Kidney (tissue), 13 donors: ENCODE measurements at regions not wholly inside any gene's neighbourhood (a gene's known extent, or its start where the extent isn't known, plus 50 kb on each side); places are given as distances from the start of the nearest gene placed in this dataset.

Experiments used
- DNase-seq, 5 donors: peaks; one replicate each; pipeline ENCODE4 v3.0.0-alpha.2; 2013 to 2020
- FAIRE-seq: peaks from 2 replicates; lab custom pipeline; 2012; peaks lifted over from hg19 to GRCh38; lab: Jason Lieb, UNC
- H3K27ac ChIP-seq, 2 donors: one replicate each; pipeline ENCODE4 v1.7.0; 2013; ENCODE audit warnings: low read depth in 2 of 2, low read length in 2 of 2, inconsistent platforms in 1 of 2
- H3K27me3 ChIP-seq: one replicate; pipeline ENCODE4 v1.7.1; 2013; ENCODE audit warnings: low read length, inconsistent platforms; ENCODE audit not compliant: control insufficient read depth, insufficient read depth
- H3K36me3 ChIP-seq, 3 donors: one replicate each; pipeline versions ENCODE4 v1.7.0 to v1.7.1; 2013; ENCODE audit warnings: low read length in 3 of 3, control low read depth in 1 of 3, inconsistent platforms in 1 of 3; ENCODE audit not compliant: insufficient read depth in 3 of 3, control insufficient read depth in 2 of 3
- H3K4me1 ChIP-seq, 3 donors: one replicate each; pipeline versions ENCODE4 v1.7.0 to v1.7.1; 2013; ENCODE audit warnings: low read length in 3 of 3, inconsistent platforms in 1 of 3, low read depth in 1 of 3; ENCODE audit not compliant: control insufficient read depth in 2 of 3, insufficient read depth in 2 of 3
- H3K4me3 ChIP-seq, 3 donors: one replicate each; pipeline versions ENCODE4 v1.7.0 to v1.8.1; 2013; ENCODE audit warnings: low read length in 3 of 3, control low read depth in 1 of 3, inconsistent platforms in 1 of 3
- H3K9ac ChIP-seq, 3 donors: one replicate each; pipeline versions ENCODE4 v1.7.0 to v1.7.1; 2013; ENCODE audit warnings: low read length in 3 of 3, control low read depth in 1 of 3, inconsistent platforms in 1 of 3
- H3K9me3 ChIP-seq, 3 donors: one replicate each; pipeline versions ENCODE4 v1.7.0 to v1.7.1; 2013; ENCODE audit warnings: low read length in 3 of 3, control low read depth in 1 of 3, inconsistent platforms in 1 of 3; ENCODE audit not compliant: control insufficient read depth in 2 of 3, insufficient read depth in 1 of 3
- intact Hi-C: fragments of 100-400 bp; cut with DNase I; formaldehyde crosslinking; loops from one replicate; pipeline ENCODE4 v1.11.1; 2022
- TF ChIP-seq, protein P1 (sequence below): IDR thresholded peaks from 3 replicates; pipeline ENCODE4 v1.5.1; 2012; ENCODE audit warnings: mild to moderate bottlenecking, moderate library complexity, borderline replicate concordance; ENCODE audit not compliant: insufficient read depth; ENCODE audit errors: extremely low read depth
- donor health status: control.
- donor health status: control.
- donor health status: control.
- donor health status: control.
- donor health status: control.
- donor health status: DM: yes; HTN: yes; CAD: no.
- donor health status: Normal renal cell carcinoma (clear cell type).

DNA sequence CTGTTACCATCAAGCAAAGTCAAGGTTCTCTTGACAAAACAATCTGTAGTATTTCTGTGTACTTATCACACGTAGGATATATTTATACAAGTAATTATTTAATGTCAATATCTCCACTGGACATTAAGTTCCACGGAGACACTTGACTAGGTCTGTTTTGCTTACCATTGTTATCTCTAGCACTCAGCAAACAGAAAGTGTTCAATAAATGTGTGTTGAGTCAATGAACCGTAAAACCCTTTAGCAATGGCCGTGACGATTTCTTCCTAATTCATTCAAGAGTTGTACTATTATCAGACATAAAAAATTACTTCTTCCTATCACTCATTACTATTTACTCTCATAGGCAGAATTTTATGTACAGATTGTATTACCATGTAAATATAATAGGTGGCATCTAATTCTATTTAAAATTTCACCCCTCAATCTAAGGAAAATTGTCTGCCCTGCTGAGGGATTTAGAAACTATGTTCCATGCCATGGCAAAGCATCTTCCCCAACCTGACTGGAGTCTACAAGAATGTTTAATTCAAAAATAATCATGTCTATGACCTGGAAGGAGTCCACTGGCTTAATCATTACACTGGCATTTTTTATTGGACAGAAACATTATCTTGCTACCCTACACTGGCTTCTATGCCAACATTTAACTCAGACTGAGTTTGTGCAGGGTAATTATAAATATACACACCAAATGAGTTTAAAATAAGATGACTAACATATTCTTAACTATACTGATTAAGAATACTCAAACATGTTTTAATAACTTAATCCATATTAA lies 301.9 kb downstream of the ZEB2 start:
- no peaks in the 10 kb centered on the region for H3K27me3 ChIP-seq
- no peak overlapping the region for H3K4me3 ChIP-seq
- H3K9ac ChIP-seq, result no peak overlapping the region
- intact Hi-C loops, result no loop called here
- peaks cover 0 to 3% (median 0%) of the 10 kb centered on the region in 3 donors for H3K4me1 ChIP-seq
- FAIRE-seq, result no peak
- H3K36me3 ChIP-seq, result no peaks in the 10 kb centered on the region
- no peak for DNase-seq
- TF ChIP-seq, protein P1, sequence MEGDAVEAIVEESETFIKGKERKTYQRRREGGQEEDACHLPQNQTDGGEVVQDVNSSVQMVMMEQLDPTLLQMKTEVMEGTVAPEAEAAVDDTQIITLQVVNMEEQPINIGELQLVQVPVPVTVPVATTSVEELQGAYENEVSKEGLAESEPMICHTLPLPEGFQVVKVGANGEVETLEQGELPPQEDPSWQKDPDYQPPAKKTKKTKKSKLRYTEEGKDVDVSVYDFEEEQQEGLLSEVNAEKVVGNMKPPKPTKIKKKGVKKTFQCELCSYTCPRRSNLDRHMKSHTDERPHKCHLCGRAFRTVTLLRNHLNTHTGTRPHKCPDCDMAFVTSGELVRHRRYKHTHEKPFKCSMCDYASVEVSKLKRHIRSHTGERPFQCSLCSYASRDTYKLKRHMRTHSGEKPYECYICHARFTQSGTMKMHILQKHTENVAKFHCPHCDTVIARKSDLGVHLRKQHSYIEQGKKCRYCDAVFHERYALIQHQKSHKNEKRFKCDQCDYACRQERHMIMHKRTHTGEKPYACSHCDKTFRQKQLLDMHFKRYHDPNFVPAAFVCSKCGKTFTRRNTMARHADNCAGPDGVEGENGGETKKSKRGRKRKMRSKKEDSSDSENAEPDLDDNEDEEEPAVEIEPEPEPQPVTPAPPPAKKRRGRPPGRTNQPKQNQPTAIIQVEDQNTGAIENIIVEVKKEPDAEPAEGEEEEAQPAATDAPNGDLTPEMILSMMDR, result no peak
- H3K9me3 ChIP-seq, result no peaks in the 10 kb centered on the region
- H3K27ac ChIP-seq, result no peak overlapping the region

DNA sequence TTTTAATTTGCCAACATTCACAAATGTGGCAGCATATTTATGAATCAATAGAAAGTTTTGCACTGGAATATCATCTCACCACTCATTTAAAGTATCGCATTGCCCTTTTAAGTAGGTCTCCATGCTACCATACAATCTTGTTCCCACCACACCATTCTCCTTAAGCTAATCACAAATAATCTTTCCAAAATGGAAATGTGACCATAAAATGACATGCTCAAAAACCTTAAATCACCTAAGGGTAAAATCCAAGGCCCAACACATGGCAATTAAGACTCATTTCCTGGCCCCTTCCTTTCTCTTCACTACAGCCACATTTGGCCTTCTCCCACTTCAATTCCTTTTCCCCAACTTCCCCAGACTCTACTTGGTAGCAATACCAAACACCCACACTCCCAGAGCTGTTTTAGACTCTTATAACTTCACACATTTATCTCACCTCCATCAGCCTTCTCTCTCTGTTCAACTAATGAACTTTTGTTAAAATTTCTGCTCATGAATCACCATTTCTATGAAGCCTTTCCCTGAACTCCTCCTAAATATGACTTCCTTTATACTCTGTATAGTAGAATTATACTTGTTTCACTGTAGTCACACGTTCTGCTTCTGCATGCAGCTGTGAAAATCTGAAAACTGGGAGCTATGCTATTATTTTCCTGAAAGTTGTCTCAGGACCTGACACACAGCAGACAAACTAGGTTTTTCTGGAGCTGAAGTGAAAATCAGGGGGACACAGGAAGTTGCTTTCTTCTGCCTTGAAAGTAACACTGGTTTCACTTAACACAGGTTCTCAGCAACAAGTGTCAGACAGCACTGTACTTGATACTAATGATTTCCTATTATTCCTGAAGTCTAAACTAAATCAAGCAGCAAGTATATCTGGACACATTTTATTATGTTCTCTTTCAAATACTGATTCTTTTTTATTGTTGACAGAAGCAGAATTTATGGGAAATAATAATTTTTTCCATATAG lies 303.9 kb downstream of the ZEB2 start:
- intact Hi-C loops, result no loop called here
- H3K9me3 ChIP-seq, result no peaks in the 10 kb centered on the region
- no peak for FAIRE-seq

DNA sequence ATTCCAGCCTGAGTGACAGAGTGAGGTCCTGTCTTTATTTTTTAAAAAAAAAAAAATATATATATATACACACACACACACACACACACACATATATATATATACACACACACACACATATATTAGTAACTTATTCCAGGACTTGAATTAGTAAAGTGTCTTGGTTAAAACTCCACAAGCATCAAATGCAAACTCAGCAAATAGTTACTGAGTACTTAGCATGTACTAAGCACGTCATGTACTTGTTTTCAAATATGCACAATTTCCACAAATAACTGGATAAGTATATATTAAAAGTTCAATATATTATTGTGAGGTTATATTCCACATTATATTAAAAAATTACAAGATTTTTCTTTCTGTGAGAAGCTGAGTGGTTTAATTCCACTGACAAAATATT lies 304.7 kb downstream of the ZEB2 start:
- intact Hi-C loops, result no loop called here
- no peaks in the 10 kb centered on the region for H3K27me3 ChIP-seq
- DNase-seq, result no peak
- TF ChIP-seq, protein P1, result no peak
- H3K4me3 ChIP-seq, result no peak overlapping the region
- H3K4me1 ChIP-seq, result peaks cover 0 to 3% (median 0%) of the 10 kb centered on the region in 3 donors
- no peak for FAIRE-seq
- no peaks in the 10 kb centered on the region for H3K9me3 ChIP-seq
- no peaks in the 10 kb centered on the region for H3K36me3 ChIP-seq
- H3K9ac ChIP-seq, result no peak overlapping the region
- H3K27ac ChIP-seq, result no peak overlapping the region

More for the DNA sequence above, 303.9 kb downstream of the ZEB2 start:
- Histone ChIP-seq H3K9ac (no peak overlapping the region), H3K27me3 (no peaks in the 10 kb centered on the region), H3K4me1 (peaks cover 0 to 3% (median 0%) of the 10 kb centered on the region in 3 donors), H3K36me3 (no peaks in the 10 kb centered on the region), H3K27ac (no peak overlapping the region), H3K4me3 (no peak overlapping the region)
- TF ChIP-seq, protein P1, result no peak
- DNase-seq, result no peak
